ENCODE measurements at regions not wholly inside any gene's neighbourhood (a gene's known extent, or its start where the extent isn't known, plus 50 kb on each side); places are given as distances from the start of the nearest gene placed in this dataset.

GRCh38 chr16:72565106-72565505, 393.2 kb upstream of the PMFBP1 start:
- Histone ChIP-seq H3K27me3 (ENCODE audit: insufficient read depth, low read length) (no peaks in the 10 kb centered on the region), H3K4me3 (ENCODE audit: low read length) (no peak overlapping the region), H3K4me1 (ENCODE audit: insufficient read depth, low read length) (peaks cover 5% of the 10 kb centered on the region), H3K36me3 (ENCODE audit: insufficient read depth, low read length) (no peaks in the 10 kb centered on the region), H2AFZ (ENCODE audit: low read depth, low read length) (no peak overlapping the region), H3K9me3 (ENCODE audit: low read length) (no peaks in the 10 kb centered on the region)

DNA sequence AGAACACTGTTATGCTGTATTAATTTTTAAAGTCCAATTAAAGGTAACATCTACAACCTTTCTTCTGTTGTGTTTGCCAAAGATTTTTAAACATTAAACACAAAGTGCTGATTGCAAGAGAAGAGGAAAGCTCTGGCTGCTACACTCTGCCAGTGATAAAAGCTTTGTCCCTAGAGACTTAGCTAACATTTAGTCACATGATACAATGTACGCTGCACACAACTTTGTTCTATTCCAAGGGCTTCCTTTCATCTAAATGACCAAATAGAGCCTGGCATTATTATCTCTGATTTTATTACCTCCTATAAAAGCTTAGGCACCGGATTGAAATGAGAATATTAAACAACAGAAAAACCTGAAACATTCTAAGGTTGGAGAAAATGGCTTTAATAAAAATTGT, 388.7 kb upstream of the PMFBP1 start:
- no peaks in the 10 kb centered on the region for H3K9me3 ChIP-seq (ENCODE audit: low read length)
- peak overlapping the region; percentile 13 for H2AFZ ChIP-seq (ENCODE audit: low read depth, low read length)
- H3K4me1 ChIP-seq (ENCODE audit: insufficient read depth, low read length) = peaks cover 5% of the 10 kb centered on the region
- no peaks in the 10 kb centered on the region for H3K27me3 ChIP-seq (ENCODE audit: insufficient read depth, low read length)
- H3K4me3 ChIP-seq (ENCODE audit: low read length) = no peak overlapping the region
- no peaks in the 10 kb centered on the region for H3K36me3 ChIP-seq (ENCODE audit: insufficient read depth, low read length)

DNA sequence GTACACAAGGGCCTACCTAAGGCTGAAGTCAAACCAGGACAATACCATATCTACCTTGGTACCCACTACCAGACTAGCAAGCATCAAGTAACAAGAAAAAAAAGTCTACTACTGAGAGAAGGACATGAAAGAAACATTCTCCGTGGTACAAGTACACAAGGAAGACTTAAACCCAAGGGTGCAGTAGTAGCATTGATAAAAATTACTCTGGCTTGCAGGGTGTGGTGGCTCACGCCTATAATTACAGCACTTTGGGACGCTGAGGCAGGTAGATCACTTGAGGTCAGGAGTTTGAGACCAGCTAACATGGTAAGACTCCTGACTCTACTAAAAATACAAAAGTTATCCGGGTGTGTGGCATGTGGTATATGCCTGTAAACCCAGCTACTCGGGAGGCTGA, 386.5 kb upstream of the PMFBP1 start:
- H3K9me3 ChIP-seq (ENCODE audit: low read length) = peaks cover 2% of the 10 kb centered on the region
- H3K4me1 ChIP-seq (ENCODE audit: insufficient read depth, low read length) = peaks cover 5% of the 10 kb centered on the region
- H3K36me3 ChIP-seq (ENCODE audit: insufficient read depth, low read length) = no peaks in the 10 kb centered on the region
- H3K4me3 ChIP-seq (ENCODE audit: low read length) = no peak overlapping the region
- H2AFZ ChIP-seq (ENCODE audit: low read depth, low read length) = no peak overlapping the region
- no peaks in the 10 kb centered on the region for H3K27me3 ChIP-seq (ENCODE audit: insufficient read depth, low read length)

GRCh38 chr16:72554935-72555334, 383.0 kb upstream of the PMFBP1 start:
- Histone ChIP-seq H3K4me1 (ENCODE audit: insufficient read depth, low read length) (no peaks in the 10 kb centered on the region), H2AFZ (ENCODE audit: low read depth, low read length) (no peak overlapping the region), H3K27me3 (ENCODE audit: insufficient read depth, low read length) (no peaks in the 10 kb centered on the region), H3K4me3 (ENCODE audit: low read length) (no peak overlapping the region), H3K9me3 (ENCODE audit: low read length) (peaks cover 3% of the 10 kb centered on the region), H3K36me3 (ENCODE audit: insufficient read depth, low read length) (no peaks in the 10 kb centered on the region)

DNA sequence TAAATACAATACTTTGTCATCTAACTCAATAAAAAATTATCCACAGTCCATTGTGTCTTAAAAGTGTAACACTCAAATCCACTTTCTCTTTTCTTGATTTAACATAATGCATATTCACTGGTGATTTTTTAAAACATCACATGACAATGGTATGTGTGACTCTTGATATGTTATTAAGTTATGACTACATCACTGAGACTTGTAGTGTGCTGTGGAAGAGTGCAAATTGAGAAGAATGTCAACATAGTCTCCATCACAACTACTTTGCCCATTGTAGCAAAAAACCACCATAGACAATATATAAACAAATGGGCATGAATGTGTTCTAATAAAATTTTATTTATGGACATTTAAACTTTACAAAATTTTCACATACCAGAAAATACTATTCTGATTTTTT, 380.7 kb upstream of the PMFBP1 start:
- Histone ChIP-seq H3K9me3 (ENCODE audit: low read length) (peaks cover 3% of the 10 kb centered on the region), H2AFZ (ENCODE audit: low read depth, low read length) (no peak overlapping the region), H3K27me3 (ENCODE audit: insufficient read depth, low read length) (no peaks in the 10 kb centered on the region), H3K4me3 (ENCODE audit: low read length) (no peak overlapping the region), H3K36me3 (ENCODE audit: insufficient read depth, low read length) (no peaks in the 10 kb centered on the region), H3K4me1 (ENCODE audit: insufficient read depth, low read length) (no peaks in the 10 kb centered on the region)

DNA sequence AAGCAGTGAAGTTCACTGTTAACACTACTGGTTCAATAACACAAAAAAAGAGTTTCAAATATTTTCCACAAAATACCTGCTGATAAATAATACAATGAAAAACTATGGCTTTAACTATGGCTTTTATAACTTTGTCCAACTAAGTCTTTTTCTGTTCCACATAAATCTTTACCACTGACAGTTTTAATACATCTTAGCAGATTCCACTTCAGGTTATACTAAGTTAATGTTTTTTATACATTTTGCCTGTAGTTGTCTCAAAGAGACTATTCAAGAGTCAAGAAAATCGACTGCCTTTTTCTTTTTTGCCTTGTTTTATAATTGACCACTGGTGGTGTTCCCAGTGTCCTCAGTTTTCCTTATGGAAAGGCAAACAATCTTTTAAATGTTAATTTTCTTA, 379.7 kb upstream of the PMFBP1 start:
- Histone ChIP-seq H3K9me3 (ENCODE audit: low read length) (peaks cover 3% of the 10 kb centered on the region), H3K36me3 (ENCODE audit: insufficient read depth, low read length) (no peaks in the 10 kb centered on the region), H3K27me3 (ENCODE audit: insufficient read depth, low read length) (no peaks in the 10 kb centered on the region), H3K4me1 (ENCODE audit: insufficient read depth, low read length) (no peaks in the 10 kb centered on the region), H2AFZ (ENCODE audit: low read depth, low read length) (no peak overlapping the region), H3K4me3 (ENCODE audit: low read length) (no peak overlapping the region)

DNA sequence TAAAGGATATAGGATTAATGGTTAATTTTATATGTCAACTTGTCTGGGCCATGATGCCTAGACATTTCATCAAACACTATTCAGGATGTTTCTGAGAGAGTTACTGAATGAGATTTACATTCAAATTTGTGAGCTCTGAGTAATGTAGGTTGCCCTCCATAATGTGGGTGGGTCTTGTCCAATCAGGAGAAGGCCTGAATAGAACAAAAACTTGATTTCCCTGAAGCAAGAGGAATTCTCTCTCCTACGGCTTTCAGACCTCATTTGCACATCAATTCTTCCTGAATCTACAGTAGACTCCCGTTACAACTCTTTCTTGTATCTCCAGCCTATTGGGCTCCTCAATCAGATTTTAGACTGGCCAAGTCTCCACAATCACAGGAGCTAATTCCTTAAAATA, 377.9 kb upstream of the PMFBP1 start:
- Histone ChIP-seq H3K36me3 (ENCODE audit: insufficient read depth, low read length) (no peaks in the 10 kb centered on the region), H3K27me3 (ENCODE audit: insufficient read depth, low read length) (no peaks in the 10 kb centered on the region), H3K4me1 (ENCODE audit: insufficient read depth, low read length) (no peaks in the 10 kb centered on the region), H3K9me3 (ENCODE audit: low read length) (peaks cover 2% of the 10 kb centered on the region), H3K4me3 (ENCODE audit: low read length) (no peak overlapping the region), H2AFZ (ENCODE audit: low read depth, low read length) (no peak overlapping the region)

DNA sequence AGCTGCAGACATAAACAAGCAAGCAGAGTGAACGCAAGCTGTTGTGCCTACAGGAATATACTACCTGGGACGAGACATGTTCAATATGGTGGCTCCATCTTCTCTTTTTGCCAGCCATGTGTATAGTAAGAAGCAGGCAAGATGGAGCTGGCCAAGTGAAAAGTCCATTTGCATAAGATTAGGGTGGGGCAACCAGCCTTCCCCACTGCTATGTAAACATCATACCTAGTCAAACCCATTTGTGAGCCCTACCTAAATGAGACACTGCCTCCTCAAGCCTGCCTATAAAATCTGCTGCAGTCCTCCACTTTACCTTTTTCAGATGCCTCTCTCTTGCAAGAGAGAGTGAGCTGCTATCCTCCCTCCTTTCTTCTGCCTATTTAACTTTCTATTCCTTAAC, 370.1 kb upstream of the PMFBP1 start:
- Histone ChIP-seq H3K27me3 (ENCODE audit: insufficient read depth, low read length) (no peaks in the 10 kb centered on the region), H3K4me3 (ENCODE audit: low read length) (no peak overlapping the region), H3K4me1 (ENCODE audit: insufficient read depth, low read length) (no peaks in the 10 kb centered on the region), H2AFZ (ENCODE audit: low read depth, low read length) (no peak overlapping the region), H3K9me3 (ENCODE audit: low read length) (peaks cover 2% of the 10 kb centered on the region), H3K36me3 (ENCODE audit: insufficient read depth, low read length) (no peaks in the 10 kb centered on the region)

DNA sequence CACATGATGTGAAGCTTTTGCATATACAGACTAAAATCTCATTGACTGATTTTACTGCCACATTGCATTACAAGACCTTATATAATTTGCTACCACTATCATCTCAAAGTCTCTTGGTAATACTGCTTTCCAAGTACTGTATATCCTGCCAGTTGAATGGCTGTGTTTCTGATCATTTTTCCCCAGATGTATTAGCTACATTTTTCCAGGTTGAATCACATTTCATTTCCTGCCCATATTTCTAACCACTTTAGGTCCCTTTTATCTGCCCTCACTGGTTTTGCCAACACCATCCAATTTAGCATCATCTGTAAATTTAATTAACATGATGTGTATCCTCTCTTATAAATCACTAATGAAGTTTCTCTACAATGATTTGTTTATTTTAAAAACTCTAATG, 365.7 kb upstream of the PMFBP1 start:
- Histone ChIP-seq H3K9me3 (ENCODE audit: low read length) (no peaks in the 10 kb centered on the region), H3K4me3 (ENCODE audit: low read length) (no peak overlapping the region), H2AFZ (ENCODE audit: low read depth, low read length) (no peak overlapping the region), H3K36me3 (ENCODE audit: insufficient read depth, low read length) (no peaks in the 10 kb centered on the region), H3K27me3 (ENCODE audit: insufficient read depth, low read length) (no peaks in the 10 kb centered on the region), H3K4me1 (ENCODE audit: insufficient read depth, low read length) (no peaks in the 10 kb centered on the region)

DNA sequence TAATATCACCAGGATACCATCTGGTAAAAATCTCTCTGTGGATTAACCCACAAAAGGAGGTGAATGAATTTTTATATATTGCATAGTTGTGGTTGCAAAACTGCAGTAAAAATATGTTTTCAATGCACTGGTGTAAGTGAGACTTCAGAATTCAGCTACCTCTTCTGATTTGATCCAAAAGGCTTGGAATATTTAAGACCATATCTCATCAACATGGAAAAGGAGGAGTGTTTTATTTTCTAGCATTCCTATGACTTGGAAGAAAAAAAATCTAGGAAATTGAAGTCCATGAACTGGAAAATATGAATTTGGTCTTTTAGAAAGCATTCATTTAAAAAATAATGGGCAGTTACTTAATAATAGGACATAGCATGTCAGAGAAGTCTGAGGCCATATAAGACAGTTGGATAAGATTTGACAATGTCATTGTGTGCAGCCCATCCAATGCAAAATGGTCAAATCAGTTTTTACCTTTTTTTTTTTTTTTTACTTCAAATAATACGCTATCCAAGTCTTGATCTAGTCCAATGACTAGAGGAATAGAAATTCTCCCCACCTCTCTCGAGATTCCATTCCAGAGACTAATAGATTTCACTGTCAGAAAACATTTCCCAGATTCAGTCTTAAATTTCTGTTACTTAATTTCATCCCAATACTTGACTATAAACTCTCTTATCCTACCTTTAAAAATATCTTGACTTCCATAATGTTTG, 364.9 kb upstream of the PMFBP1 start:
- H2AFZ ChIP-seq (ENCODE audit: low read depth, low read length) = no peak overlapping the region
- no peaks in the 10 kb centered on the region for H3K27me3 ChIP-seq (ENCODE audit: insufficient read depth, low read length)
- no peak overlapping the region for H3K4me3 ChIP-seq (ENCODE audit: low read length)
- H3K36me3 ChIP-seq (ENCODE audit: insufficient read depth, low read length) = no peaks in the 10 kb centered on the region
- H3K4me1 ChIP-seq (ENCODE audit: insufficient read depth, low read length) = no peaks in the 10 kb centered on the region
- no peaks in the 10 kb centered on the region for H3K9me3 ChIP-seq (ENCODE audit: low read length)

DNA sequence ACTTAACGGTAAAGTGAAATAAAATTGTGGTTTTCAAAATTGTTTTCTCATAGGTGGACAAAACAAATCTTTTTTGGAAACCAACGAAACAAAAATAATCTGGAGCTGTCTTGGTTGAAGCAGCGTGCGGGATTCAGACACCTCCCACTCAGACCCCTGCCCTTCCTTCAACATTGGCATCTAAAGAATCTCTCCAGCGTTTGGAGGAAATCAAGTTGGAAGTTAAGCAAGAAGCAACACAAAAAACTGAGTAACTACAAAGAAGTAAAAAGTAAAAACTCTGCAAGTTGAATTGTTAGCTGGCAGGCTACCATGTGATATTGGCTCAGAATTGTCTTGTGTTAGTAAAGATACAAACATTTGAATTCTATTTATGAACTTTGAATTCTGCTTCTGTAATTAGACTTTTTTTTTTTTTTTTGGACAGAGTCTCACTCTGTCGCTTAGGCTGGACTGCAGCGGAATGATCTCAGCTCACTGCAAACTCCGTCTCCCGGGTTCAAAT, 361.0 kb upstream of the PMFBP1 start:
- Histone ChIP-seq H2AFZ (ENCODE audit: low read depth, low read length) (no peak overlapping the region), H3K4me3 (ENCODE audit: low read length) (no peak overlapping the region), H3K27me3 (ENCODE audit: insufficient read depth, low read length) (no peaks in the 10 kb centered on the region), H3K4me1 (ENCODE audit: insufficient read depth, low read length) (no peaks in the 10 kb centered on the region), H3K9me3 (ENCODE audit: low read length) (no peaks in the 10 kb centered on the region), H3K36me3 (ENCODE audit: insufficient read depth, low read length) (no peaks in the 10 kb centered on the region)

GRCh38 chr16:72530434-72530833, 358.5 kb upstream of the PMFBP1 start:
- Histone ChIP-seq H3K9me3 (ENCODE audit: low read length) (no peaks in the 10 kb centered on the region), H3K4me1 (ENCODE audit: insufficient read depth, low read length) (no peaks in the 10 kb centered on the region), H3K36me3 (ENCODE audit: insufficient read depth, low read length) (no peaks in the 10 kb centered on the region), H2AFZ (ENCODE audit: low read depth, low read length) (no peak overlapping the region), H3K4me3 (ENCODE audit: low read length) (no peak overlapping the region), H3K27me3 (ENCODE audit: insufficient read depth, low read length) (no peaks in the 10 kb centered on the region)

DNA sequence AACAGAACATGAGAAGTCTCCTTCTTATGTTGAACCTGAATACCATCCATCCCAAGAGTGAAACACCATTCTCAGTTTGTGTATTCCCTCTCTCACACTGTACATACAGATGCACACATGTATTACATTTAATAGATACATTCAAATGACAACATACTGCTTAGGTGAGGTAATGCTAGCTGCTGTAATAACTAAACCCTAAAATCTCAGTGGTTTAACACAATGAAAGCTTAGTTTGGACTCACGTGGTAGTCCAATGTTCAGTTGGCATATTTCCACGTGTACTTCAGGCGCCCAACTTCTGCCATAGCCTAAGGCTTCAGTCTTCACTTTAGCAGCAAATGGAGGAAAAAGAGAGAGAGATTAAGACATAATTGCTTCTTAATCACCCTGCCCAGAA, 351.1 kb upstream of the PMFBP1 start:
- no peak overlapping the region for H3K4me3 ChIP-seq (ENCODE audit: low read length)

DNA sequence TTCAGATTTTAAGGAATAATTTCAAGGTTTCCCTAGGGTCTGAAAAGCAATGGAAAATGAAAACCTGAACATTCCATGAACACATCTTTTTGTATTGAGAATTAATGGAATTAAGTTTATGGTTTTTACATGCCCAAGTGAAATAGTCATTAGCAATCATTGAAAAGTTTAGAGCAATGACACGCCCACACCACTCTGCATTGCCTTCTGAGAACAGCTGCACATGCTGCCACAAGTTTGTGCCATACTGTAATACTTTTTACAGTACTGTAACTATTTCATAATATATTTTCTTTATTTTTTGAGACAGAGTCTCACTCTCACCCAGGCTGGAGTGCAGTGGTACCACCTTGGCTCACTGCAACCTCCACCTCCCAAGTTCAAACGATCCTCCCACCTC, 345.2 kb upstream of the PMFBP1 start:
- Histone ChIP-seq H3K27me3 (ENCODE audit: insufficient read depth, low read length) (no peaks in the 10 kb centered on the region), H3K9me3 (ENCODE audit: low read length) (peaks cover 8% of the 10 kb centered on the region), H3K4me3 (ENCODE audit: low read length) (no peak overlapping the region), H3K36me3 (ENCODE audit: insufficient read depth, low read length) (peaks cover 3% of the 10 kb centered on the region), H2AFZ (ENCODE audit: low read depth, low read length) (no peak overlapping the region), H3K4me1 (ENCODE audit: insufficient read depth, low read length) (no peaks in the 10 kb centered on the region)

More for the DNA sequence above, 351.1 kb upstream of the PMFBP1 start:
- Histone ChIP-seq H2AFZ (ENCODE audit: low read depth, low read length) (no peak overlapping the region), H3K27me3 (ENCODE audit: insufficient read depth, low read length) (no peaks in the 10 kb centered on the region), H3K4me1 (ENCODE audit: insufficient read depth, low read length) (no peaks in the 10 kb centered on the region), H3K36me3 (ENCODE audit: insufficient read depth, low read length) (peaks cover 6% of the 10 kb centered on the region), H3K9me3 (ENCODE audit: low read length) (peaks cover 14% of the 10 kb centered on the region)
